ENCODE measurements at regions not wholly inside any gene's neighbourhood (a gene's known extent, or its start where the extent isn't known, plus 50 kb on each side); places are given as distances from the start of the nearest gene placed in this dataset.
"Not testable (repeated sequence)": the region's sequence is repeated elsewhere in the genome, so short reads cannot be mapped to it uniquely, and the experiment has no call there.

GRCh38 chrY:7663261-7663660 is 751.7 kb upstream of the AMELY start:
- H3K4me3 ChIP-seq (replicated peaks; ENCODE audit: low read depth, low read length): no peak overlapping the region
- no peak for DNase-seq (ENCODE audit: extremely low read depth, low read depth)
- TF ChIP-seq, protein P1, sequence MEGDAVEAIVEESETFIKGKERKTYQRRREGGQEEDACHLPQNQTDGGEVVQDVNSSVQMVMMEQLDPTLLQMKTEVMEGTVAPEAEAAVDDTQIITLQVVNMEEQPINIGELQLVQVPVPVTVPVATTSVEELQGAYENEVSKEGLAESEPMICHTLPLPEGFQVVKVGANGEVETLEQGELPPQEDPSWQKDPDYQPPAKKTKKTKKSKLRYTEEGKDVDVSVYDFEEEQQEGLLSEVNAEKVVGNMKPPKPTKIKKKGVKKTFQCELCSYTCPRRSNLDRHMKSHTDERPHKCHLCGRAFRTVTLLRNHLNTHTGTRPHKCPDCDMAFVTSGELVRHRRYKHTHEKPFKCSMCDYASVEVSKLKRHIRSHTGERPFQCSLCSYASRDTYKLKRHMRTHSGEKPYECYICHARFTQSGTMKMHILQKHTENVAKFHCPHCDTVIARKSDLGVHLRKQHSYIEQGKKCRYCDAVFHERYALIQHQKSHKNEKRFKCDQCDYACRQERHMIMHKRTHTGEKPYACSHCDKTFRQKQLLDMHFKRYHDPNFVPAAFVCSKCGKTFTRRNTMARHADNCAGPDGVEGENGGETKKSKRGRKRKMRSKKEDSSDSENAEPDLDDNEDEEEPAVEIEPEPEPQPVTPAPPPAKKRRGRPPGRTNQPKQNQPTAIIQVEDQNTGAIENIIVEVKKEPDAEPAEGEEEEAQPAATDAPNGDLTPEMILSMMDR (IDR thresholded peaks at IDR 0.05; ENCODE audit: low read depth, low read length, missing control alignments): no peak

DNA sequence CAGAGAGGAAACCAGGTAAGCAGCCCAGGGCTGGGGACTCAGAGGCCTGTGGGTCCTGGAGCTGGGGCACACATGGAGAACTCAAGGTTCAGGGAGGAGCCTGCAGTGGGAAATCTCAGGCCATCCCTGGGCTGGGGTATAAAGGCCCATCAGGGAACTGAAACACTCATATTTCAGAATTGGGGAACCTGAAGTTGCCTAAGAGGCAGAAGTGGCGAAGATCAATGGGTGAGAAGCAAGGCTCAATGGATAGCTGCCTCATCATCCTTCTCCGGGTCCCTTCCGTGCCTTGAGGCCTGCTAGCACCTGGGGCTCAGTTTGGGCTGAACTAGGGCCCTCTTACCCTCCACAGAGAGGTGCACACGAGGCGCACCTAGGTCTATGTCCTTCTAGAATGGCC is 747.5 kb upstream of the AMELY start:
- TF ChIP-seq, protein P1 (IDR thresholded peaks at IDR 0.05; ENCODE audit: low read depth, low read length, missing control alignments): no peak
- DNase-seq (ENCODE audit: extremely low read depth, low read depth): no peak
- no peak overlapping the region for H3K4me3 ChIP-seq (replicated peaks; ENCODE audit: low read depth, low read length)

- DNase-seq (ENCODE audit: extremely low read depth, low read depth): peak; percentile 41
- TF ChIP-seq, protein P1 (IDR thresholded peaks at IDR 0.05; ENCODE audit: low read depth, low read length, missing control alignments): no peak
- no peak overlapping the region for H3K4me3 ChIP-seq (replicated peaks; ENCODE audit: low read depth, low read length)
Observed at GRCh38 chrY:7656596-7656995, 745.0 kb upstream of the AMELY start.

- DNase-seq (ENCODE audit: extremely low read depth, low read depth): no peak
- TF ChIP-seq, protein P1 (IDR thresholded peaks at IDR 0.05; ENCODE audit: low read depth, low read length, missing control alignments): no peak
- H3K4me3 ChIP-seq (replicated peaks; ENCODE audit: low read depth, low read length): no peak overlapping the region
Observed at GRCh38 chrY:7654985-7655384, 743.4 kb upstream of the AMELY start.

GRCh38 chrY:7649866-7650265 is 738.3 kb upstream of the AMELY start:
- not testable (repeated sequence) for DNase-seq (ENCODE audit: extremely low read depth, low read depth); H3K4me3 ChIP-seq (replicated peaks; ENCODE audit: low read depth, low read length)

Data from HFF-Myc (cell line).